A673 (cell line): ENCODE measurements at regions not wholly inside any gene's neighbourhood (a gene's known extent, or its start where the extent isn't known, plus 50 kb on each side); places are given as distances from the start of the nearest gene placed in this dataset.

Experiments used
- BruUV-seq: library from RNA; stranded (reverse); fragments of 400-500 nt; replicated peaks from 2 replicates; lab custom pipeline; 2021; lab: Mats Ljungman, UMichigan
- CTCF ChIA-PET: fragments of 300-600 bp; sonication (Branson Sonifier 250); formaldehyde crosslinking; loops from one replicate; lab custom pipeline; 2022; ENCODE audit warnings: antibody characterized with exemption; lab: Charles Lee
- POLR2A ChIA-PET: fragments of 300-600 bp; sonication (Branson Sonifier 250); formaldehyde crosslinking; loops from one replicate; lab custom pipeline; 2022; ENCODE audit warnings: antibody characterized with exemption; ENCODE audit not compliant: low non-redundant PET; lab: Charles Lee
- DNase-seq: peaks from one replicate; pipeline ENCODE4 v3.0.0-alpha.2; 2015; ENCODE audit warnings: low spot score
- H3K27ac ChIP-seq: fragments of 200-600 bp; sonication (generic); 2 replicates; pipeline ENCODE4 v1.5.1; 2016; ENCODE audit warnings: mixed run types, low read depth, mild to moderate bottlenecking, mixed read lengths, antibody characterized with exemption, low read length; ENCODE audit not compliant: poor library complexity, severe bottlenecking
- H3K27me3 ChIP-seq: fragments of 200-600 bp; sonication (generic); replicated peaks from 2 replicates; pipeline ENCODE4 v1.6.1; 2017; ENCODE audit warnings: mixed run types, low read depth, mild to moderate bottlenecking, mixed read lengths, antibody characterized with exemption, low read length; ENCODE audit not compliant: insufficient read depth, poor library complexity
- H3K36me3 ChIP-seq: fragments of 200-600 bp; sonication (generic); 2 replicates; pipeline ENCODE4 v1.6.1; 2016; ENCODE audit warnings: mixed run types, mild to moderate bottlenecking, mixed read lengths, antibody characterized with exemption, low read length; ENCODE audit not compliant: insufficient read depth, poor library complexity, severe bottlenecking
- H3K4me1 ChIP-seq: fragments of 200-600 bp; sonication (generic); 2 replicates; pipeline ENCODE4 v1.6.1; 2017; ENCODE audit warnings: mixed run types, mild to moderate bottlenecking, mixed read lengths, antibody characterized with exemption, low read length; ENCODE audit not compliant: insufficient read depth, poor library complexity, severe bottlenecking
- H3K4me3 ChIP-seq: fragments of 200-600 bp; sonication (generic); 2 replicates; pipeline ENCODE4 v1.5.1; 2016; ENCODE audit warnings: low read depth, mixed run types, mild to moderate bottlenecking, mixed read lengths, low read length; ENCODE audit not compliant: poor library complexity, severe bottlenecking
- H3K9me3 ChIP-seq: fragments of 200-600 bp; sonication (generic); 2 replicates; pipeline ENCODE4 v1.6.1; 2016; ENCODE audit warnings: mixed run types, low read depth, mild to moderate bottlenecking, mixed read lengths, antibody characterized with exemption, low read length; ENCODE audit not compliant: poor library complexity, severe bottlenecking
- CTCF ChIP-seq: fragments of 300-800, 200-600 bp; sonication (generic); conservative IDR thresholded peaks from 2 replicates; pipeline ENCODE4 v1.5.1; 2017; ENCODE audit warnings: low read depth, mild to moderate bottlenecking, antibody characterized with exemption, low read length, moderate library complexity, mixed read lengths
- EZH2 ChIP-seq: fragments of 200-600 bp; sonication (generic); IDR thresholded peaks from 2 replicates; pipeline ENCODE4 v1.6.1; 2017; ENCODE audit warnings: borderline replicate concordance, low read depth, mild to moderate bottlenecking, mixed read lengths, antibody characterized with exemption, low read length; ENCODE audit not compliant: poor library complexity, severe bottlenecking
- intact Hi-C: fragments of 100-400 bp; cut with micrococcal nuclease; formaldehyde crosslinking; loops from one replicate; pipeline ENCODE4 v1.10.0; 2022; ENCODE audit not compliant: unreplicated experiment

DNA sequence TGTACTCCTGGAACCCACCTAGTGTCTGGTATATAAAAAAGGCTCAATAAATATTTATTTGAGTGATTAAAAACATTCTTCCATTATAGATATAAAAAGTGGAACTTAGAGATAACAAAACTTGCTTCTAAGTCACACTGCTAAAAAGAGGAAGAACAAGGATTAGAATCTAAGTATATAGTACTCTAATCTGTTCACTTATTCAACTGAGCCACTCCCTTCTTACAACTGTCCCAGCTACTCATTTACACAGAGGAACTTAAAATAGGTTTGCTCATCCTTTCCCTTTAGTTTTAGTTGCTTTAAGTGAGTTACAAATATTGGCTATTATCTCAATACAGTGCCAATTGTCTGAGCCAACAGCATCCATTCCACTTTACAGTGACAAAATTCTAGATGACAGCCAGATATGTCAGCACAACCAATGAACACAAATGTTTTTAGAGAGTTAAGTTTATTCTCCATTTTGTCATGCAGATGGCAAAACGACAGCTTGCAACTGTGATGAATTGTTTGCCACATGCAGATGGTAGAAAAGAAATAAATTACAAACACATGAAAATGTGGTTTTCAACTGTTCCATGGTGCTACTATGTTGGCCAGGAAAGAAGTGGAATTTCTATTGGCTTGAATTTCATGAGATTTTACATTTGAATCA lies 280.7 kb upstream of the ZC3H15 start:
- CTCF ChIA-PET = no interaction called here
- POLR2A ChIA-PET = no interaction called here
- no peaks in the 10 kb centered on the region for H3K4me1 ChIP-seq
- H3K4me3 ChIP-seq = no peak overlapping the region
- TF ChIP-seq EZH2 = no peak
- BruUV-seq = no TSS peak
- no peak overlapping the region for H3K27ac ChIP-seq
- no peaks in the 10 kb centered on the region for H3K36me3 ChIP-seq
- H3K9me3 ChIP-seq = no peaks in the 10 kb centered on the region
- intact Hi-C loops = no loop called here
- no peaks in the 10 kb centered on the region for H3K27me3 ChIP-seq
- no peak for DNase-seq

DNA sequence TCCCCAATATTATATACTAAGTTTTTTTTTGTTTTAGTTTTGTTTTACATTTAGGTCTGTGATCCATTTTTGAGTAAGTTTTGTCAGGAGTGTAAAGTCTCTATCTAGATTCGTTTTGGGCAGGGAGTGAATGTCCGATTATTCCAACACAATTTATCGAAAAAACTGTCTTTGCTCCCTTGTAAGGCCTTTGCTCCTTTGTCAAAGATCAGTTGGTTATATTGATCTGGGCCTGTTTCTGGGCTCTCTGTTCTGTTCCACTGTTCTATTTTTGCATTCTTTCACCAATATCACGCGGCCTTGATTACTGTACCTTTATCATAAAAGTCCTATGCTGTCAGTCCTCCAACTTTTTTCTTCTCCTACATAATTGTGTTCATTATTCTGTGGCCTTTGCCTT lies 276.5 kb upstream of the ZC3H15 start:
- no peak overlapping the region for H3K27ac ChIP-seq
- H3K9me3 ChIP-seq = no peaks in the 10 kb centered on the region
- CTCF ChIA-PET = no interaction called here
- no peak for DNase-seq
- no peaks in the 10 kb centered on the region for H3K36me3 ChIP-seq
- intact Hi-C loops = no loop called here
- H3K27me3 ChIP-seq = no peaks in the 10 kb centered on the region
- H3K4me3 ChIP-seq = no peak overlapping the region
- BruUV-seq = no TSS peak
- TF ChIP-seq CTCF = no peak
- TF ChIP-seq EZH2 = no peak
- POLR2A ChIA-PET = no interaction called here
- no peaks in the 10 kb centered on the region for H3K4me1 ChIP-seq

- H3K27ac ChIP-seq = no peak overlapping the region
- no peaks in the 10 kb centered on the region for H3K36me3 ChIP-seq
- H3K4me3 ChIP-seq = no peak overlapping the region
- H3K4me1 ChIP-seq = no peaks in the 10 kb centered on the region
- BruUV-seq = no TSS peak
- TF ChIP-seq EZH2 = no peak
- no peak for TF ChIP-seq CTCF
- no peaks in the 10 kb centered on the region for H3K9me3 ChIP-seq
- CTCF ChIA-PET = no interaction called here
- intact Hi-C loops = no loop called here
- H3K27me3 ChIP-seq = no peaks in the 10 kb centered on the region
- POLR2A ChIA-PET = no interaction called here
- no peak for DNase-seq
Measured at GRCh38 chr2:186220409-186220808, 265.7 kb upstream of the ZC3H15 start.

DNA sequence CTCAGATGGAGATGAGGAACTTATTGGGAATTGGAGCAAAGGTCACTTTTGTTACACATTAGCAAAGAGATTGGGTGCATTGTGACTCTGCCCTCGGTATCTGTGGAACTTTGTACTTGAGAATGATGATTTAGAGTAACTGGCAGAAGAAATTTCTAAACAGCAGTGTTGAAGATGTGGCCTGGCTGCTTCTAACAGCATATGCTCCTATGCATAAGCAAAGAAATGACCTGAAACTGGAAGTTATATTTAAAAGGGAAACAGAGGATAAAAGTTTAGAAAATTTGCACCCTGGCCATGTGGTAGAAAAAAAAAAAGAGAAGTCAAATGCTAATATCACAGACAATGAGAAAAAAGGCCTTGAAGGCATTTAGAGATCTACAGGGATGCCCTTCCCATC lies 256.8 kb upstream of the ZC3H15 start:
- H3K4me3 ChIP-seq = no peak overlapping the region
- no peaks in the 10 kb centered on the region for H3K27me3 ChIP-seq
- BruUV-seq = no TSS peak
- H3K27ac ChIP-seq = no peak overlapping the region
- H3K36me3 ChIP-seq = no peaks in the 10 kb centered on the region
- intact Hi-C loops = no loop called here
- DNase-seq = no peak
- ChIA-PET CTCF (no interaction called here), POLR2A (no interaction called here)
- no peak for TF ChIP-seq CTCF
- no peak for TF ChIP-seq EZH2
- H3K9me3 ChIP-seq = peaks cover 6% of the 10 kb centered on the region
- H3K4me1 ChIP-seq = no peaks in the 10 kb centered on the region
